Suppressor macrophage treated with lipopolysaccharide for 4 hours (primary cell): ENCODE measurements at regions not wholly inside any gene's neighbourhood (a gene's known extent, or its start where the extent isn't known, plus 50 kb on each side); places are given as distances from the start of the nearest gene placed in this dataset.

Source experiments
- DNase-seq: peaks from one replicate; pipeline ENCODE4 v3.0.0-alpha.2; 2020

DNA sequence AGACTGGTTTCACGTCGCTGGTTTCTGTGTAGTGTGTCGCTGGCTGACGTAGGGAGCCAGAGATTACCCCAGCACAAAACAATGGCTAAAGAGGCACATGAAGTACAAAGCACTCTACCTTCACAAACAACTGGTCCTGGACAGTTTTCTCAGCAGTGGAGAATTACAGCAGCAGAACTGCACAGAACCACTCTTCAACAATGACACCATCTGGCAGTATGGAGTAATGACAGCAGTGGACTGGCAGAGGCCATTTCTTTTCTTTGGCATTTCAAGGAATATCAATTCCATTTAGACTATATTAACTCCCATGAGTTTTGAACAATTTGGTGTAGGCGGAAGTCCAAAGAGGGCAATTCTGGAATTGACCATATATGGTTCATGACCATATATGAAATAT is 1074.1 kb downstream of the AACS start:
- DNase-seq = no peak

DNA sequence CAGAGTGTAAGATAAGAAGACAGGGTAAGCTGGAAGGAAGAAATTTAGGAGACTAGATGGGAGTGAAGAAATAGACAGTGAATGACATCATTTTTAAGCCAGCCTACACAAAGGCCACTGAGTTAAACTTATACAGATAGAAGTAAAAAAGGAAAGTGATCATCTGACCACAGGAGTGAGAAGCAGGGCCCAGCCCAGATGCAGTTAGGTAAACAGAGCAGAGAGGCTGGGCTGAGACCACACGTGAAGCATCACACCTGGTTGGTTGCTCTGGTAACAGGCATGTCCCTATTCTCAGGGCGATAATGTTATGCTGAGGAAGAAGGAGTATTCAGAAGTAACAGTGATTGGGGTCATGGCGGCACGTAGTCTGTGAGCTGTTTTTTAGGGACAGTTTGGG is 1079.4 kb downstream of the AACS start:
- DNase-seq = no peak

- DNase-seq = no peak
Observed at GRCh38 chr12:126147321-126147720, 1082.1 kb downstream of the AACS start.

GRCh38 chr12:126156806-126157574 is 1091.8 kb downstream of the AACS start:
- DNase-seq = no peak

- DNase-seq = no peak
Observed at GRCh38 chr12:126157575-126157966, 1092.3 kb downstream of the AACS start.

- no peak for DNase-seq
Observed at GRCh38 chr12:126159139-126159538, 1093.9 kb downstream of the AACS start.

GRCh38 chr12:126160912-126161311 is 1095.7 kb downstream of the AACS start:
- no peak for DNase-seq

- DNase-seq = no peak
Observed at GRCh38 chr12:126163984-126164383, 1098.7 kb downstream of the AACS start.

- no peak for DNase-seq
Observed at GRCh38 chr12:126171937-126172559, 1106.8 kb downstream of the AACS start.

- no peak for DNase-seq
Observed at GRCh38 chr12:126182619-126183236, 1117.5 kb downstream of the AACS start.

GRCh38 chr12:126185025-126185424 is 1119.8 kb downstream of the AACS start:
- DNase-seq = no peak

DNA sequence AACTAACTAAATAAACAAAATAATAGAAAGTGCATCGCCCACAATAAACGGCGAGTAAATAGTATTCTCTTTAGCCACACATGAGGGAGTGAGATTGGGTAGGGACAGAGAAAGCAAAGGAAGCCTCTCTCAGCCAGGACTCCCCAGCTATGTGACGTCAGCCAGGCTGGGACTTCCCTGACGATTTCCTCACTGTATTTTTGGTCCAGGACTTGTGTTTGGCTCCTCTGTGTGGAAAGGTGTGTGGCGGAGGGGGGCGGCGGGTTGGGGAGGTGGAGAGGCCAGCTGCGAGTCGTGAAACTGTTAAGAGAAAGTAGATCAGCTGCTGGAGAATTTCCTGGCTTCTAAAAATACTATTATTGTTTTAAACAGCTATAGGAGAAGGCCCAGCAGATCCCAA is 1124.6 kb downstream of the AACS start:
- DNase-seq = no peak

DNA sequence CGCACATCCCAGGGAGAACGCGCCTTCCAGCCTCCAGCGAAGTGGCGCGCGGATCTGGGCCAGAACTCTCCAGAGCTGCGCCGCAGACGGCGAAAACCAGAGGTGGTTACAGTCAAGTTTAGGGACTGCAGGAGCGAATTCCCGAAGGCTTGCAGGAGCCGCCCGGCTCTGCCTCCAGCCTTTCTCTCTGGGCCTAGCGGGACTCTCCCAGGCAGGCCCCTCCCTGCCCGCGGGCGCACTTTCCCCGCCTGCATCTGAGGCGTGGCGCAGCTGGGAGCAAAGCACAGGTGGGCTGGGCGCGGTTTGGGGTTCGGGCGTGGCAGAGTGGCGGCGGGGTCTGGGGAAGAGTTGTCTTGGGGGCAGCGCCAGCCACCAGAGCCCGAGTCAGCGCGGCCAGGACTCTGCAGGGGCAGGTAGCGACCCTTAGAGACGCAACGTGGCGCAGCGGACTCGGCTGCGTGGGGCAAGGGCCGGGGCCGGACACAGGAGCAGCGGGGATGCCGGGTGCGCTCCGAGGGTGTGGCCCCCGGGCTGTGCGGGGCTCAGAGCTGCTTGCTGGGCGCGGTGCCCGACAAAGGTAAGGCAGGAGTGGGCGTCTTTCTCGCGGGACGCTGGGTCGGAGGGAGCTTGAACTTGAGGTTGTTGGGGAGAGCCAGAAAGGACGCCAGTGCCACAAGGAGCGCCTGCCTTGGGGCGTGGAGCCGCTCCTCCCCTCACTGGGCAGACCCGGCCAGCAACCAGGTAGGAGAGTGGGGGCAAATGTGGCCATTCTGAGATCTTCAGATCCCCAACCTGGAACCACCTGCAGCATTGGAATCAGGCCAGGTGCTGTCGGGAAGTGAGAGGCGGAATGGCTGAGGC is 1126.0 kb downstream of the AACS start:
- DNase-seq = no peak

DNA sequence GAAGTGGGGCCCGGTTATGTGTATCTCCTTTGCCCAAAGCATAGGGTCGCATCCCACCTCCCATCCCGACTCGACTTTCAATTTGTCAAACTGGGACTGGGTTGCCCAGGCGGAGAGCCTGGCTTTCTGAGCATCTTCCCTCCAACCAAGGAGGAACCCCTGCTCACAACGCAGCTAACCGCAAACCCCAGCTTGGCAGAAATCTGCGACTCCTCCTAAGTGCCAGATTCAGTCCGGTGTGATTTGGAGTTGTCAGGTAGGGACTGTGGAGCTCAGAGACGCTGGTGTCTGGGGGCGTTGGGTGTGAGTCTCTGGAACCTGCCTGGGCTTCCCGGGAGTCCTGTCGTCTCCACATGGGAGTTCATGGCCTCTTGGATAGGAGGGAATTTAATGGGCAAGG is 1126.7 kb downstream of the AACS start:
- no peak for DNase-seq

DNA sequence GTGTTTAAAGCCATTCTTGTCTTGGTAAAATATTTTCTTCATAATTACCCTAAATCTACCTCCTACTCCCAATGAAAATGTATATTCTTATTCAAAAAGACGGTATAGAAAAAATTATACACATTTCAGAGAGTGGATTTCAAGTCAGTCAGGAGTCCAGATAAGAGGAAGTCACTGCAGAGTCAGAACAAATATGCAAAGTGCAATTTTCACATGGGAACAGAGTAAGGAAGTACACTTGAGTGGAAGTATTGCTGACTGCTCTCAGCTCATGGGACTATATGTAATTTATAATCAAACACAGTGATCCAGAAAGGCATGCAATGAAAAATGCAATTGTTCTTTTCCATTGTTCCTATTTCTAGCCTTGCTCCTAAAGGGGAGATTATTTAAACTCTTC is 1128.0 kb downstream of the AACS start:
- no peak for DNase-seq

- DNase-seq = no peak
Observed at GRCh38 chr12:126196263-126196662, 1131.0 kb downstream of the AACS start.

DNA sequence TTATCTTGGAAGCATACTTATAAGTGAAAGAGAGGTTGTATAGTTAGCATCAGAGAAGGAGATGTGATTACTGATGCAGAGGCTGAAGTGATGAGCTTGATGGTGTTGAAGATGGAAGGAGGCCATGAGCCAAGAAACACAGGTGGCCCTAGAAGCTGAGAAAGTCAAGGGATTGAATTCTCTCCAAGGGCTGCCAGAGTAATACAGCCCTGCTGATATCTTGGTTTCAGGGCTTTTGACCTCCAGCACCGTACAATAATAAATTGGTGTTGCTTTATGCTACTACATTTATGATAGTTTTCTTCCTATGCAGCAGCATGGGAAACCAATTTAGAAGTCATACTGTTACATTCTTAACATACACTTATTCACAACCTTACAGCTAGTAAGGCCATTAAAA is 1133.3 kb downstream of the AACS start:
- no peak for DNase-seq

- no peak for DNase-seq
Observed at GRCh38 chr12:126198966-126199692, 1133.9 kb downstream of the AACS start.

GRCh38 chr12:126201981-126202537 is 1136.8 kb downstream of the AACS start:
- DNase-seq = no peak

DNA sequence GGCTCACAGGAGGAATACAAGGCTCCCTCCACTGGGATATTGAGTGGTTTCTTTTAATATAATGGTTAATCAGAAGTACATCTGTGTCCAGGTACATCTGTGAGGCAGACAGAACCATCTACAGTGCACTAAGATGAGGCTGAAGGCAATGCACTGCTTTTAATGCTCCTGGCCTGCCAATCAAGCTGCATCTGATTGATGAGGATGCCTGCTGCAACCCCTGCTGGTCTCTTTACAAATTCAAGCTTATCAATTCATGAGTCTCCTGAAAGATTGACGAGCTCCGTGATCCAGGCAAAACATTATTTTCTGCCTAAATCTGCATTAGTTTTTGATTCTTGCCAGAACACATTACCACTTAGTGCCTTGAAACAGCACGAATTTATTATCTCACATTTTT is 1139.1 kb downstream of the AACS start:
- DNase-seq = no peak

GRCh38 chr12:126210026-126210425 is 1144.8 kb downstream of the AACS start:
- DNase-seq = no peak

DNA sequence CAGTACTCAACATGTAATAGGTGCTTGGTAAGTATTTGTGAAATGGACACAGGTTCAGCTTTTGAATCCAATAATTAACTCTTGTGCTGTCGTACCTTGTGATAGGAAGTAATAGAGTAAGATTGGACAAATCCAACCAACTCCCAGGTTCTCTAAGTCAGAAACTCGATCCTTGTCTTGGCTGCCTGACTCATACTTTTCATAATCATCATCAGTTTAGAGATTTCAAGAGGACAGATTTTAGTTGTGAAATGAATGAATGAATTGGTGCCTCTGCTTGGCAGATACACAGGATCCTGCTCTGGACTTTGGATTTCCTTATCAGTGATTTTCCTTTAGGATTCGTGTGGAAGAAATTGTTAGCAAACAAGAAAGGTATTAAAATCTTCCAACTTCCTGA is 1145.2 kb downstream of the AACS start:
- DNase-seq = no peak
